SJSA1 (cell line): ENCODE measurements at regions not wholly inside any gene's neighbourhood (a gene's known extent, or its start where the extent isn't known, plus 50 kb on each side); places are given as distances from the start of the nearest gene placed in this dataset.
"Not testable (repeated sequence)": the region's sequence is repeated elsewhere in the genome, so short reads cannot be mapped to it uniquely, and the experiment has no call there.

Experiments
- DNase-seq, 2 experiments: peaks; one replicate each; pipeline ENCODE4 v3.0.0-alpha.2; 2015 to 2020; ENCODE audit warnings: low spot score in 2 of 2, low read depth in 1 of 2
- H3K27ac ChIP-seq: fragments of 250-450 bp; sonication (Bioruptor Pico); 2 replicates; pipeline ENCODE4 v1.5.1; 2020; ENCODE audit warnings: mild to moderate bottlenecking, moderate library complexity
- H3K27me3 ChIP-seq: fragments of 250-450 bp; sonication (Bioruptor Pico); replicated peaks from 2 replicates; pipeline ENCODE4 v1.5.1; 2020; ENCODE audit warnings: mild to moderate bottlenecking, moderate library complexity
- H3K36me3 ChIP-seq: fragments of 250-450 bp; sonication (Bioruptor Pico); 2 replicates; pipeline ENCODE4 v1.5.1; 2020; ENCODE audit warnings: mild to moderate bottlenecking
- H3K4me1 ChIP-seq: fragments of 250-450 bp; sonication (Bioruptor Pico); replicated peaks from 2 replicates; pipeline ENCODE4 v1.6.1; 2021; ENCODE audit warnings: mild to moderate bottlenecking
- H3K4me3 ChIP-seq: fragments of 250-450 bp; sonication (Bioruptor Pico); 2 replicates; pipeline ENCODE4 v1.5.1; 2020; ENCODE audit warnings: mild to moderate bottlenecking
- H3K9me3 ChIP-seq: fragments of 250-450 bp; sonication (Bioruptor Pico); replicated peaks from 2 replicates; pipeline ENCODE4 v1.5.1; 2020; ENCODE audit warnings: mild to moderate bottlenecking

- DNase-seq, H3K9me3 ChIP-seq, H3K27ac ChIP-seq, H3K27me3 ChIP-seq, H3K4me1 ChIP-seq, H3K4me3 ChIP-seq, H3K36me3 ChIP-seq: not testable (repeated sequence)
Observed at GRCh38 chr10:42281896-42282295, 356.5 kb downstream of the ZNF33B start.

- H3K4me1 ChIP-seq, H3K36me3 ChIP-seq, H3K27me3 ChIP-seq, H3K27ac ChIP-seq, H3K4me3 ChIP-seq, DNase-seq, H3K9me3 ChIP-seq: not testable (repeated sequence)
Observed at GRCh38 chr10:42269788-42270187, 368.6 kb downstream of the ZNF33B start.

GRCh38 chr10:42263259-42263658 lies 375.1 kb downstream of the ZNF33B start:
- H3K27ac ChIP-seq, H3K27me3 ChIP-seq, DNase-seq, H3K4me3 ChIP-seq, H3K4me1 ChIP-seq, H3K36me3 ChIP-seq, H3K9me3 ChIP-seq: not testable (repeated sequence)

- H3K36me3 ChIP-seq, H3K9me3 ChIP-seq, DNase-seq, H3K4me1 ChIP-seq, H3K4me3 ChIP-seq, H3K27ac ChIP-seq, H3K27me3 ChIP-seq: not testable (repeated sequence)
Observed at GRCh38 chr10:42243002-42243401, 395.4 kb downstream of the ZNF33B start.

GRCh38 chr10:42242135-42242805 lies 396.1 kb downstream of the ZNF33B start:
- H3K4me3 ChIP-seq, result no peak overlapping the region

GRCh38 chr10:42236401-42236800 lies 402.0 kb downstream of the ZNF33B start:
- not testable (repeated sequence) for H3K4me1 ChIP-seq, DNase-seq, H3K9me3 ChIP-seq, H3K27me3 ChIP-seq, H3K36me3 ChIP-seq, H3K4me3 ChIP-seq, H3K27ac ChIP-seq

More at GRCh38 chr10:42242135-42242805, 396.1 kb downstream of the ZNF33B start:
- Histone ChIP-seq H3K4me1 (no peaks in the 10 kb centered on the region), H3K27ac (no peak overlapping the region), H3K36me3 (no peaks in the 10 kb centered on the region), H3K9me3 (no peaks in the 10 kb centered on the region), H3K27me3 (no peaks in the 10 kb centered on the region)
- no peak for DNase-seq

GRCh38 chr10:42235736-42236135 lies 402.6 kb downstream of the ZNF33B start:
- not testable (repeated sequence) for H3K9me3 ChIP-seq, DNase-seq, H3K4me3 ChIP-seq, H3K27ac ChIP-seq, H3K27me3 ChIP-seq, H3K4me1 ChIP-seq, H3K36me3 ChIP-seq

- H3K9me3 ChIP-seq, DNase-seq, H3K4me3 ChIP-seq, H3K27me3 ChIP-seq, H3K4me1 ChIP-seq, H3K36me3 ChIP-seq, H3K27ac ChIP-seq: not testable (repeated sequence)
Observed at GRCh38 chr10:42235241-42235640, 403.1 kb downstream of the ZNF33B start.

GRCh38 chr10:42234506-42234905 lies 403.9 kb downstream of the ZNF33B start:
- H3K4me3 ChIP-seq, H3K9me3 ChIP-seq, DNase-seq, H3K4me1 ChIP-seq, H3K36me3 ChIP-seq, H3K27ac ChIP-seq, H3K27me3 ChIP-seq: not testable (repeated sequence)

GRCh38 chr10:42233461-42234206 lies 404.7 kb downstream of the ZNF33B start:
- H3K36me3 ChIP-seq, H3K9me3 ChIP-seq, H3K4me1 ChIP-seq, DNase-seq, H3K27ac ChIP-seq, H3K4me3 ChIP-seq, H3K27me3 ChIP-seq: not testable (repeated sequence)

GRCh38 chr10:42232955-42233354 lies 405.4 kb downstream of the ZNF33B start:
- not testable (repeated sequence) for H3K4me1 ChIP-seq, H3K9me3 ChIP-seq, H3K4me3 ChIP-seq, H3K36me3 ChIP-seq, DNase-seq, H3K27me3 ChIP-seq, H3K27ac ChIP-seq

GRCh38 chr10:42230812-42231211 lies 407.6 kb downstream of the ZNF33B start:
- H3K27ac ChIP-seq, H3K9me3 ChIP-seq, H3K4me3 ChIP-seq, H3K4me1 ChIP-seq, DNase-seq, H3K36me3 ChIP-seq, H3K27me3 ChIP-seq: not testable (repeated sequence)

GRCh38 chr10:42230115-42230514 lies 408.3 kb downstream of the ZNF33B start:
- H3K27ac ChIP-seq, H3K27me3 ChIP-seq, H3K36me3 ChIP-seq, H3K4me1 ChIP-seq, H3K4me3 ChIP-seq, H3K9me3 ChIP-seq, DNase-seq: not testable (repeated sequence)

GRCh38 chr10:42227859-42228258 lies 410.5 kb downstream of the ZNF33B start:
- H3K4me3 ChIP-seq, H3K9me3 ChIP-seq, DNase-seq, H3K27me3 ChIP-seq, H3K4me1 ChIP-seq, H3K36me3 ChIP-seq, H3K27ac ChIP-seq: not testable (repeated sequence)

- H3K9me3 ChIP-seq, H3K4me1 ChIP-seq: not testable (repeated sequence)
Observed at GRCh38 chr10:42193588-42193987, 444.8 kb downstream of the ZNF33B start.

More at GRCh38 chr10:42193588-42193987, 444.8 kb downstream of the ZNF33B start:
- H3K4me3 ChIP-seq, H3K27me3 ChIP-seq, H3K36me3 ChIP-seq, H3K27ac ChIP-seq, DNase-seq: not testable (repeated sequence)
